H7 (cell line): ENCODE measurements at regions not wholly inside any gene's neighbourhood (a gene's known extent, or its start where the extent isn't known, plus 50 kb on each side); places are given as distances from the start of the nearest gene placed in this dataset.

Experiments
- DNase-seq: peaks from one replicate; pipeline ENCODE4 v3.0.0; 2012
- H3K27me3 ChIP-seq: 2 replicates; pipeline ENCODE4 v1.6.0; 2011; ENCODE audit warnings: mild to moderate bottlenecking, low read length; ENCODE audit not compliant: control insufficient read depth, insufficient read depth
- H3K36me3 ChIP-seq: replicated peaks from 2 replicates; pipeline ENCODE4 v1.5.1; 2011; ENCODE audit warnings: low read length; ENCODE audit not compliant: control insufficient read depth, insufficient read depth
- H3K4me3 ChIP-seq: 2 replicates; pipeline ENCODE4 v1.5.1; 2011; ENCODE audit warnings: low read depth, mild to moderate bottlenecking, control low read depth, low read length, moderate library complexity; ENCODE audit not compliant: insufficient read depth

- DNase-seq, result no peak
- H3K27me3 ChIP-seq, result no peaks in the 10 kb centered on the region
- no peaks in the 10 kb centered on the region for H3K36me3 ChIP-seq
- no peak overlapping the region for H3K4me3 ChIP-seq
These were observed 1148.5 kb downstream of the IGSF11 start for GRCh38 chr3:117886147-117886546.

- Histone ChIP-seq H3K36me3 (no peaks in the 10 kb centered on the region), H3K27me3 (no peaks in the 10 kb centered on the region), H3K4me3 (no peak overlapping the region)
- DNase-seq, result no peak
These were observed 1147.6 kb downstream of the IGSF11 start for GRCh38 chr3:117887031-117887430.

DNA sequence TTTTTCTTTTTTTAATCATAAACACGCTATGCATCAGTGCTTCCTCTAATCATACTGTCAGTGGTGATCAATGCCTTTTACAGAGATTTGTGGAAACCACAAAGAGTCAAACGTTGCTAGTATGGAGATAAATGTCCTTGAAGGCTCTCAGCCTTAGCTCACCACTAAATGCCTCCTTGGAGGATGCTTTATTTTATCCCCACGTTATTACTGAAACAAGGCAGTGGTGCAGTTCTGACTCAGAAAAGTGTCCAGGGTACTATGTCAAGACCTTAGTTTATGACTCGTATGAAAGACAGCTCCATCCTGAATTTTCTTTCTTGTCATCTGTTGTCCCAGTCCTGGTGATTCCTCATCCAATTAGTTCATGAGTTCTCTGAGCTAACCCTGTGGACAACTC is 1146.7 kb downstream of the IGSF11 start:
- no peak for DNase-seq
- H3K36me3 ChIP-seq, result no peaks in the 10 kb centered on the region
- H3K27me3 ChIP-seq, result no peaks in the 10 kb centered on the region
- no peak overlapping the region for H3K4me3 ChIP-seq

GRCh38 chr3:117892431-117892841 is 1142.2 kb downstream of the IGSF11 start:
- Histone ChIP-seq H3K36me3 (no peaks in the 10 kb centered on the region), H3K4me3 (no peak overlapping the region), H3K27me3 (no peaks in the 10 kb centered on the region)
- DNase-seq, result no peak

DNA sequence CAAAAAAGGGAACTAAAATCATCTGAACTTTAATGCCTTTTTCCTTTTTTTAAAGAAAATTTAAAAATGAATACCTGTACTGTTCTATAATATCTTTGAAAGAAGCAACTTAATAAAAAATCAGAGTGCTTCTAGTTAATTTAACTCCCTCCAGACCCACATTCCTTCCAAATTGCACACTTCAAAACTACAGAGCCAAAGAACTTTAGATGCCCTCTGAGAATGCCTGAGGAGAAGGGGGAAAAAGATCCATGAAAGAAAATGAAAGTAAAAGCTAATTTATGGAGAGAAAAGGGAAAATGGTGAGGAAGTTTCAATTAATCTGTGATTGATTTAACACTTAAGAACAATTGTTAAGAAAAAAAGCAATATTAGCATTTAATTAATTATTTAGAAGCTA is 1141.6 kb downstream of the IGSF11 start:
- no peak overlapping the region for H3K4me3 ChIP-seq
- no peaks in the 10 kb centered on the region for H3K36me3 ChIP-seq
- no peaks in the 10 kb centered on the region for H3K27me3 ChIP-seq
- DNase-seq, result no peak

DNA sequence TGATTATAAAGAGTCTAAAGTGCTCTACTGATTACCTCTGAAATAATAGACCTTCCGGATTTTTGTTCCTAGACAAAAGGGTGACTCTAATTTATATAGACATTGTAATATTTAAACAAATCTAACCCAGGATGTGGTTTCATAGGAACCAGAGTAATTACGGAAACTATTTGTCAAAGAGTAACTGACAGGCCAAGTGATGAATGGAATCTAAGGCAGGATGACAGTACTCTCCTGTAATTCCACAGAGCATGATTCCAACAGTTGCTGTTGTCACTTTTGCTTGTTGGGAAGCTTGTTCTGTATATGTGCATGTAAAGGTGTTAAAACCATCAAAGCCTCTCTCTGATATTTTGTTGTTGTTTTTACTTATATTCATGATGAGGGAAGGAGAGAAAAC is 1141.0 kb downstream of the IGSF11 start:
- no peaks in the 10 kb centered on the region for H3K27me3 ChIP-seq
- no peak for DNase-seq
- H3K4me3 ChIP-seq, result no peak overlapping the region
- no peaks in the 10 kb centered on the region for H3K36me3 ChIP-seq

DNA sequence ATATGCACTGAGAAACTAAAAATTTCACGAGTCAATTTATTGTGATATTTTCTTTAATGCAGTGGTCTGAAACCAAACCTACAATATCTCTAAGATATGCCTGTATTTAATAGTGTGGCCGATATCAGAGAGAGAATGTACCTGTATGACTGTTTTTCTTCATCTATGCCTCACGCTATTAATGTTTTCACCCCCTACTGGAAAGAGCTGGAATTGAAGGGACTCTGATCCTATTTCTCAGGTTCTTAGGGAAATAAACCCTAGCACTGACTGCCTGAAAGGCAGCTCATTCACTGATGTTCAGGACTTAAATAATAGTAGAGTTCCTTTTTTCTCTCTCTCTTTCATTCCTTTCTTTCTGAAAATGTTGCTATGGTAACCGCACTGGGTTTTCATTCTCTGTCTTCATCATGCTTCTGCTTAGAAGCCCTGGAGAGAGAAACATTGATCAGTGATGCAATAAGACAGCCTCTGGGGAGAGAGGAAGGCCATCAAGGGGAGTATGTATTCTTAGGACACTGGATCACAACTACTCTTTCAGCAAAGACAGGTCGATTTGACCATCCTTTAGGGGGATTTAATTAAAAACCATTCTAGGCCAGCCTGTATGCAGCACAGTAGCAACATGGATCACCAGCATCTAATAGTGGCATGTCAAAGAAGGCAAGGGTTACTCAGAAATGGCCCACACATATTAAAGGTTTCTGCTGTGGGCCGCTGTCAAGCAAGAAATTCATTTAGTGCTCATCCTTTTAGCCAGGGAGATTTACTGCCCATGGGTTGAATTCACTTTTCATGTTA is 1135.7 kb downstream of the IGSF11 start:
- no peak for DNase-seq
- Histone ChIP-seq H3K27me3 (no peaks in the 10 kb centered on the region), H3K36me3 (no peaks in the 10 kb centered on the region), H3K4me3 (no peak overlapping the region)

GRCh38 chr3:117903226-117903625 is 1131.4 kb downstream of the IGSF11 start:
- Histone ChIP-seq H3K36me3 (no peaks in the 10 kb centered on the region), H3K27me3 (no peaks in the 10 kb centered on the region), H3K4me3 (no peak overlapping the region)
- DNase-seq, result no peak

GRCh38 chr3:117910820-117911521 is 1123.7 kb downstream of the IGSF11 start:
- Histone ChIP-seq H3K27me3 (no peaks in the 10 kb centered on the region), H3K4me3 (no peak overlapping the region), H3K36me3 (no peaks in the 10 kb centered on the region)
- peak; percentile 22 for DNase-seq

DNA sequence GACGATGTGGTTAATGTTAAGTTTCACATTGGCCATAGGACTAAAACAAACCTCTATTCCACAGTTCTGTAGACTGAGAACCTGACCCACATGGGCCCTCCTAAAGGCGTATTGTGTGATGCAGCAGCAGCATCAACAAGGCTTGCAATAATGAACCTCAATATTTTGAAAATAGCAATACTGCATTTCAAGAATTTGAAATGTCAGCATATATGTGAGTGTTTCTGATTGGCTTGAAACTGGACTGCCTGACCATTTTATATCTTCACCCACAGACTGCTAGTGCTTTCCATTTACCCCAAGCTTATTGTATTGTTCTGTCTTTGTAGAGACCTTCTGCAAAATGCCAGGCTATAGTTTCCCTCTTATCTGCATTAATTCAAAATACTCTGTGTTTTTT is 1122.3 kb downstream of the IGSF11 start:
- Histone ChIP-seq H3K36me3 (no peaks in the 10 kb centered on the region), H3K4me3 (no peak overlapping the region), H3K27me3 (no peaks in the 10 kb centered on the region)
- DNase-seq, result no peak

DNA sequence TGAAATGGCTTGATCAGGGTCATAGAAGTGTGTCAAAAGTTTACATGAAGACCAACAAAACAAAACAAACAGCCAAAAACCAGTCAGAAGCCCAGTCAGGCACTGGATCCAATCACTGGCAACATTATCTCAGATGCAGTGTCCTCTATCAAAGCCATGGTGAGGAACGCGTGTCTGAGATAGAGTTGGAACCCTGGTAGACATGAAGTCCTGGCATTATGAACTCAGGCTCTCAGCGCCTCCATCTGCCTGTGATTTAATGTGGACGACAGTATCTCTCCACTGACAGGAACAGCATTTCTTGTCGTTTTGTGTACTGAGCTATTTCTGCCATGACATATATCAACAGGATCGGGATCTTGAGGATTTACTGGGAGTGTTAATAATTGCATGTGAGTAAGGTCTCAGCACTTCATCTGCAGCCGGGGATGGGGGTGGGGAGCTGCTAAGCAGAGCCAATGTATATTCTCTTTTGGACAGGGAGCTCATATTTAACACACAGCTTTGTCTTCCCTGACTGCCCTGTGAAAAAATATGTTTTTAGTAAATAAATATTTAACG is 1120.0 kb downstream of the IGSF11 start:
- Histone ChIP-seq H3K36me3 (no peaks in the 10 kb centered on the region), H3K4me3 (no peak overlapping the region), H3K27me3 (no peaks in the 10 kb centered on the region)
- DNase-seq, result no peak

DNA sequence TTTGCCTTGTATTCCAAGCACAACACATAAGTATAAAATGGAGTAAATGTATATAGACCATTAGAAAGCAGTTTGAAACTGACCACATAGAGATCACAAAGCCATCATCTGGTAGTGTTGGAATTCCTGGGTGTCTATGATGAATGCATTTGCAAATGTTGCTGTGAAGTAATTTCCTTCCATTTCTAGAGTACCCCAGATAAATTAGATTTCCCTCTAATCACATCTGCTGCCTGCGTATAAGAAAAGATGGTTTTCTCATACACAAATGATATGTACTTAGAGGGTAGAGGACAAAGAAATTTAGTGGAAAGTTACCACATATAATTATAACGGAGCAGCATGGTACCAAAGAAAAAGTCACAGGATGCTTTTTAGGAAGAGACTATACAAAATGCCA is 1117.8 kb downstream of the IGSF11 start:
- no peak for DNase-seq
- H3K4me3 ChIP-seq, result no peak overlapping the region
- no peaks in the 10 kb centered on the region for H3K36me3 ChIP-seq
- H3K27me3 ChIP-seq, result no peaks in the 10 kb centered on the region

GRCh38 chr3:117919621-117920020 is 1115.0 kb downstream of the IGSF11 start:
- H3K27me3 ChIP-seq, result no peaks in the 10 kb centered on the region
- no peak overlapping the region for H3K4me3 ChIP-seq
- DNase-seq, result no peak
- no peaks in the 10 kb centered on the region for H3K36me3 ChIP-seq

DNA sequence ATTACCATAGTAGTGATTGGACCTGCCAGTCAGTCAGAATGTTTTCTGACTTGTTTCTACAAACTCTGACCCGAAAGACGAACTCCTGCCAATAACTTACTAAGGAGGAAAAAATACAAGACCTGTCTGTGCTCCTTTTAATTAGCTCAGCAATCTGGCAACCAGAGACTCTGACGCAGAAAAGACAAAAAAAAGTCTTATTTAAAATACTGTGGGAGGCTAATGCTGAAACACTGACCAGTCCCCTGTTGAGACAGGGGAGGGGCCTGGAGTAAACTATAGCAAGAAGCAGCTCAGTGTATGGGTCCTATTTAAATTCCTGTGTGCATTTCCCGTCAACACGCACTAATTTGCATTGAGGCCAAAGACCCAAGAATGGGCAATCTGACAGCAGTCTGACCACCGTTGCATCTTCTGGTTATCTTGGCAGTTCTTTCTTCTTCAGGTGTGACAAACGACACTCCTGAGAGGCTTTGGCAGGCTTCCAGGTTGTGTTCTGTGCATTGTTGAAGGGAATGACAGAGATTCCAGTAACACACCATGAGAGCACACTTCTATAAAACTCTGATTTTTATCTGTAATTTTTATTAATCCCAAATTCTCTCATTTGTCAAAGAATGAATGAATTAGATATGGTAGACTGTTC is 1114.3 kb downstream of the IGSF11 start:
- Histone ChIP-seq H3K36me3 (no peaks in the 10 kb centered on the region), H3K4me3 (no peak overlapping the region), H3K27me3 (no peaks in the 10 kb centered on the region)
- DNase-seq, result no peak

DNA sequence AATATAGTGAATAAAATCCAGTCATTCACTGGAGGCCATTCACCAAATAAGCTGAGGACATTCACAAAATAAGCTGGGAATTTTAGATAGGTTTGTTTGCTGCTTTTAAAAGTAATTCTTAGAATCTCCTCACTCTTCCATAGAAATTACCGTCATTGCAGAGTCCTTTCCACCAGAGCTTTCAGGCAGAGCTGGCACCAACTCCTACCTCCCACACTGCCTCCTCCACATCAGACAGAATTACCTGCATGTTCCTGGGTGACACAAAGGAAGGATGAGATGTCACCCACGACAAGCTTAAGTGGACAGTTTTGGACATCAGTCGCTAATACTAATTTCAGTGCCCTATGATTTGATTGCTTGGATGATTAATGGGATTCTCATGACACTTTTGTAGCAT is 1113.2 kb downstream of the IGSF11 start:
- no peak overlapping the region for H3K4me3 ChIP-seq
- H3K27me3 ChIP-seq, result no peaks in the 10 kb centered on the region
- no peak for DNase-seq
- H3K36me3 ChIP-seq, result no peaks in the 10 kb centered on the region
